Endodermal cell (in vitro differentiated cells): ENCODE measurements at regions not wholly inside any gene's neighbourhood (a gene's known extent, or its start where the extent isn't known, plus 50 kb on each side); places are given as distances from the start of the nearest gene placed in this dataset.

Experiments used
- DNase-seq: peaks from one replicate; pipeline ENCODE4 v3.0.0-alpha.2; 2017
- H3K27ac ChIP-seq: 2 replicates; pipeline ENCODE4 v1.5.1; 2013; ENCODE audit warnings: mild to moderate bottlenecking, low read depth, low read length, moderate library complexity
- H3K27me3 ChIP-seq: 2 replicates; pipeline ENCODE4 v1.6.1; 2013; ENCODE audit warnings: mild to moderate bottlenecking, low read length, moderate library complexity; ENCODE audit not compliant: insufficient read depth, control insufficient read depth, poor library complexity, severe bottlenecking
- H3K36me3 ChIP-seq: 2 replicates; pipeline ENCODE4 v1.7.0; 2013; ENCODE audit warnings: mild to moderate bottlenecking, low read length, moderate library complexity; ENCODE audit not compliant: control insufficient read depth, insufficient read depth
- H3K4me1 ChIP-seq: one replicate; pipeline ENCODE4 v1.7.0; 2013; ENCODE audit warnings: low read length; ENCODE audit not compliant: control insufficient read depth, insufficient read depth
- H3K4me3 ChIP-seq: 2 replicates; pipeline ENCODE4 v1.5.1; 2013; ENCODE audit warnings: mild to moderate bottlenecking, low read length, moderate library complexity
- H3K9ac ChIP-seq: 2 replicates; pipeline ENCODE4 v1.6.1; 2013; ENCODE audit warnings: mild to moderate bottlenecking, low read length, moderate library complexity; ENCODE audit not compliant: poor library complexity, severe bottlenecking; ENCODE audit errors: extremely low read depth
- H3K9me3 ChIP-seq: 2 replicates; pipeline ENCODE4 v1.6.1; 2013; ENCODE audit warnings: mild to moderate bottlenecking, low read length, moderate library complexity; ENCODE audit not compliant: control insufficient read depth
- H3K27ac Mint-ChIP-seq: 2 replicates; pipeline ENCODE4 v1.8.0; 2020; ENCODE audit warnings: mixed read lengths
- H3K27me3 Mint-ChIP-seq: 2 replicates; pipeline ENCODE4 v1.8.0; 2021; ENCODE audit warnings: mild to moderate bottlenecking, mixed read lengths; ENCODE audit not compliant: insufficient read depth
- H3K36me3 Mint-ChIP-seq: 2 replicates; pipeline ENCODE4 v1.8.0; 2020; ENCODE audit warnings: low read depth, mixed read lengths
- H3K4me1 Mint-ChIP-seq: 2 replicates; pipeline ENCODE4 v1.8.0; 2020; ENCODE audit warnings: mixed read lengths
- H3K4me3 Mint-ChIP-seq: 2 replicates; pipeline ENCODE4 v1.8.0; 2020; ENCODE audit warnings: mild to moderate bottlenecking, moderate library complexity, mixed read lengths
- H3K9me3 Mint-ChIP-seq: 2 replicates; pipeline ENCODE4 v1.8.0; 2020; ENCODE audit warnings: mild to moderate bottlenecking, mixed read lengths
- whole genome bisulfite sequencing, 2 experiments: methylation state at CpG; one replicate each; pipeline versions ENCODE4 v1.1.5 to v1.1.7; 2013; ENCODE audit warnings: missing lambda C conversion rate in 2 of 2, mixed read lengths in 1 of 2; ENCODE audit not compliant: insufficient coverage in 1 of 2, insufficient read length in 1 of 2; 5-methylcytosine and 5-hydroxymethylcytosine counted together
- TF ChIP-seq, protein P1 (sequence below): fragments of 200-600 bp; sonication (generic); conservative IDR thresholded peaks from 2 replicates; pipeline ENCODE4 v1.5.0; 2021; ENCODE audit warnings: antibody characterized with exemption, mild to moderate bottlenecking

DNA sequence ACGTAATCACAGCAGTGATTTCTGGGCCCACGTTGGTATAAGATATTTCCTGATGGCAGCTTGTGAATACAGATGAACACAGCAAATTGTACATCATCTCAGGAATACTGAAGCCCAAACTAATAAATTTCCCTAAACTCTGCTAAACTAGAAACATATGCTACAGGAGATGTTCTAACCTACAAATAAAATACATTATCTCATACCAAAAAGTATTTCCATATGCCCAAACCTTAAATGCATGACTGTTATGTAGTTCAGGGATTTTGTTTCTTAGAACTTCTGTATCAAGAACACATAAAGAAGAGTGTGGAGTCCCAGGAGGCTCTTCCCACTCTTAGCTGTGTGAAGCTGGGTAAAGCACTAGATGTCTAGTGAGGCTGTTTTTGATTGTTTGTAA lies 138.4 kb downstream of the RFC3 start:
- Mint-ChIP-seq H3K27me3 (no peaks in the 10 kb centered on the region), H3K4me1 (no peaks in the 10 kb centered on the region), H3K4me3 (no peak overlapping the region), H3K36me3 (no peaks in the 10 kb centered on the region), H3K9me3 (no peaks in the 10 kb centered on the region), H3K27ac (no peak overlapping the region)
- WGBS, 2 experiments, result 90 to 92% methylated on average over 2 of the region's 2 CpGs
- H3K9ac ChIP-seq, result no peak overlapping the region
- no peak overlapping the region for H3K27ac ChIP-seq
- TF ChIP-seq, protein P1, sequence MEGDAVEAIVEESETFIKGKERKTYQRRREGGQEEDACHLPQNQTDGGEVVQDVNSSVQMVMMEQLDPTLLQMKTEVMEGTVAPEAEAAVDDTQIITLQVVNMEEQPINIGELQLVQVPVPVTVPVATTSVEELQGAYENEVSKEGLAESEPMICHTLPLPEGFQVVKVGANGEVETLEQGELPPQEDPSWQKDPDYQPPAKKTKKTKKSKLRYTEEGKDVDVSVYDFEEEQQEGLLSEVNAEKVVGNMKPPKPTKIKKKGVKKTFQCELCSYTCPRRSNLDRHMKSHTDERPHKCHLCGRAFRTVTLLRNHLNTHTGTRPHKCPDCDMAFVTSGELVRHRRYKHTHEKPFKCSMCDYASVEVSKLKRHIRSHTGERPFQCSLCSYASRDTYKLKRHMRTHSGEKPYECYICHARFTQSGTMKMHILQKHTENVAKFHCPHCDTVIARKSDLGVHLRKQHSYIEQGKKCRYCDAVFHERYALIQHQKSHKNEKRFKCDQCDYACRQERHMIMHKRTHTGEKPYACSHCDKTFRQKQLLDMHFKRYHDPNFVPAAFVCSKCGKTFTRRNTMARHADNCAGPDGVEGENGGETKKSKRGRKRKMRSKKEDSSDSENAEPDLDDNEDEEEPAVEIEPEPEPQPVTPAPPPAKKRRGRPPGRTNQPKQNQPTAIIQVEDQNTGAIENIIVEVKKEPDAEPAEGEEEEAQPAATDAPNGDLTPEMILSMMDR, result no peak
- no peaks in the 10 kb centered on the region for H3K9me3 ChIP-seq
- H3K4me1 ChIP-seq, result no peaks in the 10 kb centered on the region
- H3K27me3 ChIP-seq, result no peaks in the 10 kb centered on the region
- H3K4me3 ChIP-seq, result no peak overlapping the region
- DNase-seq, result no peak
- no peaks in the 10 kb centered on the region for H3K36me3 ChIP-seq

DNA sequence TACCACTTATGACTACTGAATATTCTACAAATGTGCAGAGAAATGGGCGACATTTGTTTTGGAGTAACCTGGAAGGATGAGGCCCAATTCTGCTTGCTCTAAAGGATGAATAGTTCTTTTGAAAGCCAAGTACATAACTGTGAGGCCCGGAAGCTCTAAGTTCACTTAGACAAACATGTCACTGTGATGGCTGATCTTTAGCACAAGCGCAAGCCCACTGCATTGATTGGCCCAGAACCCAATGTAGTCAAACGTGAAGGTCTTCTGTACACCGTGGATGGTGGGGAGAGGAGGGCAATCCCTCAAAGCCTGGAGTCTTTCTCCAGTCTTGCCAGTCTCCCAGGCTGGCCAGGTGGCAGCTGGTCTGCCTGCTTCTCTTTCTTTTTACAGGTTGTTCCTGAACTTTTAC lies 139.6 kb downstream of the RFC3 start:
- DNase-seq, result no peak
- TF ChIP-seq, protein P1, result no peak
- H3K9ac ChIP-seq, result no peak overlapping the region
- peaks cover 5% of the 10 kb centered on the region for H3K4me1 Mint-ChIP-seq
- H3K36me3 Mint-ChIP-seq, result no peaks in the 10 kb centered on the region
- H3K36me3 ChIP-seq, result no peaks in the 10 kb centered on the region
- 93% methylated on average over 5 of the region's 5 CpGs for WGBS, 2 experiments
- no peaks in the 10 kb centered on the region for H3K9me3 ChIP-seq
- no peaks in the 10 kb centered on the region for H3K9me3 Mint-ChIP-seq
- H3K27ac Mint-ChIP-seq, result no peak overlapping the region
- no peak overlapping the region for H3K27ac ChIP-seq
- no peaks in the 10 kb centered on the region for H3K4me1 ChIP-seq
- H3K4me3 ChIP-seq, result no peak overlapping the region
- H3K27me3 ChIP-seq, result no peaks in the 10 kb centered on the region
- no peak overlapping the region for H3K4me3 Mint-ChIP-seq
- no peaks in the 10 kb centered on the region for H3K27me3 Mint-ChIP-seq

DNA sequence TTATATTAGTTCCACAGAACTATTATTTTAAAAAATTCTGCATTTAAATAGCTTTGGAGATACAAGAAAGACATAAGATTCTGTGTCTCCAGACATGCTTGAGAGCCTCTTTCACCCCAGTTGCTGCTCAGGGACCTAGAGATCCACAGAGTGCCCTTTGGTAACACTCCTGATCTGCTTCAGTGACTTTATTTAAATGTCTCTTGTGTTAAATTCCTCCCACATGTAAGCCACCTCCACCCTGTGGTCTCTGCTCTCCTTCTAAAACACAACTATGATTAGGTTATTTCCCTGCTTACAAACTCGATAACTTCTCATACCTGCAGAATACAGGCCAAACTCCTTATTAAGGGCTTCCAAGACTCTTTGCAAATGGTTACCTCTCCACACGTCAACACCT lies 141.0 kb downstream of the RFC3 start:
- H3K9me3 Mint-ChIP-seq, result no peaks in the 10 kb centered on the region

More for the DNA sequence above, 141.0 kb downstream of the RFC3 start:
- Mint-ChIP-seq H3K4me1 (peaks cover 5% of the 10 kb centered on the region), H3K36me3 (no peaks in the 10 kb centered on the region), H3K4me3 (no peak overlapping the region), H3K27ac (no peak overlapping the region), H3K27me3 (no peaks in the 10 kb centered on the region)
- no peak for DNase-seq
- H3K4me1 ChIP-seq, result no peaks in the 10 kb centered on the region
- TF ChIP-seq, protein P1, result no peak
- H3K9ac ChIP-seq, result no peak overlapping the region
- 94 to 95% methylated on average over 2 of the region's 2 CpGs for WGBS, 2 experiments
- no peaks in the 10 kb centered on the region for H3K9me3 ChIP-seq
- no peak overlapping the region for H3K4me3 ChIP-seq
- no peaks in the 10 kb centered on the region for H3K27me3 ChIP-seq
- no peaks in the 10 kb centered on the region for H3K36me3 ChIP-seq
- no peak overlapping the region for H3K27ac ChIP-seq
